HG02852 (cell line): ENCODE measurements at regions not wholly inside any gene's neighbourhood (a gene's known extent, or its start where the extent isn't known, plus 50 kb on each side); places are given as distances from the start of the nearest gene placed in this dataset.

Experiments used
- ATAC-seq: cut with Tn5 transposase; IDR thresholded peaks from one replicate; pipeline ENCODE4 v1.9.1; 2021; ENCODE audit warnings: mild to moderate bottlenecking, moderate library complexity; ENCODE audit not compliant: unreplicated experiment

- no peak for ATAC-seq
Measured at GRCh38 chr3:84039099-84039498, 919.7 kb upstream of the CADM2 start.

GRCh38 chr3:84042399-84043106 lies 916.2 kb upstream of the CADM2 start:
- no peak for ATAC-seq

- ATAC-seq: no peak
Measured at GRCh38 chr3:84066915-84067314, 891.9 kb upstream of the CADM2 start.

GRCh38 chr3:84073664-84074063 lies 885.1 kb upstream of the CADM2 start:
- ATAC-seq: no peak

GRCh38 chr3:84074767-84075166 lies 884.0 kb upstream of the CADM2 start:
- no peak for ATAC-seq

GRCh38 chr3:84077479-84077878 lies 881.3 kb upstream of the CADM2 start:
- ATAC-seq: no peak

- ATAC-seq: no peak
Measured at GRCh38 chr3:84082726-84083125, 876.1 kb upstream of the CADM2 start.

- ATAC-seq: no peak
Measured at GRCh38 chr3:84092907-84093306, 865.9 kb upstream of the CADM2 start.

GRCh38 chr3:84096188-84096587 lies 862.6 kb upstream of the CADM2 start:
- ATAC-seq: no peak

GRCh38 chr3:84100861-84101260 lies 857.9 kb upstream of the CADM2 start:
- ATAC-seq: no peak

GRCh38 chr3:84108442-84108971 lies 850.3 kb upstream of the CADM2 start:
- ATAC-seq: no peak

- no peak for ATAC-seq
Measured at GRCh38 chr3:84109911-84110310, 848.9 kb upstream of the CADM2 start.

GRCh38 chr3:84110787-84111186 lies 848.0 kb upstream of the CADM2 start:
- no peak for ATAC-seq

GRCh38 chr3:84125201-84125721 lies 833.5 kb upstream of the CADM2 start:
- no peak for ATAC-seq

GRCh38 chr3:84125760-84126159 lies 833.0 kb upstream of the CADM2 start:
- ATAC-seq: no peak

- ATAC-seq: no peak
Measured at GRCh38 chr3:84126160-84126559, 832.6 kb upstream of the CADM2 start.

- no peak for ATAC-seq
Measured at GRCh38 chr3:84128024-84128423, 830.8 kb upstream of the CADM2 start.

- no peak for ATAC-seq
Measured at GRCh38 chr3:84136425-84136824, 822.4 kb upstream of the CADM2 start.

- no peak for ATAC-seq
Measured at GRCh38 chr3:84140631-84141030, 818.2 kb upstream of the CADM2 start.

GRCh38 chr3:84141571-84141970 lies 817.2 kb upstream of the CADM2 start:
- ATAC-seq: no peak

- no peak for ATAC-seq
Measured at GRCh38 chr3:84165328-84165727, 793.5 kb upstream of the CADM2 start.

GRCh38 chr3:84175449-84175848 lies 783.3 kb upstream of the CADM2 start:
- no peak for ATAC-seq

GRCh38 chr3:84184937-84185336 lies 773.9 kb upstream of the CADM2 start:
- ATAC-seq: no peak
